ENCODE measurements at regions not wholly inside any gene's neighbourhood (a gene's known extent, or its start where the extent isn't known, plus 50 kb on each side); places are given as distances from the start of the nearest gene placed in this dataset.

DNA sequence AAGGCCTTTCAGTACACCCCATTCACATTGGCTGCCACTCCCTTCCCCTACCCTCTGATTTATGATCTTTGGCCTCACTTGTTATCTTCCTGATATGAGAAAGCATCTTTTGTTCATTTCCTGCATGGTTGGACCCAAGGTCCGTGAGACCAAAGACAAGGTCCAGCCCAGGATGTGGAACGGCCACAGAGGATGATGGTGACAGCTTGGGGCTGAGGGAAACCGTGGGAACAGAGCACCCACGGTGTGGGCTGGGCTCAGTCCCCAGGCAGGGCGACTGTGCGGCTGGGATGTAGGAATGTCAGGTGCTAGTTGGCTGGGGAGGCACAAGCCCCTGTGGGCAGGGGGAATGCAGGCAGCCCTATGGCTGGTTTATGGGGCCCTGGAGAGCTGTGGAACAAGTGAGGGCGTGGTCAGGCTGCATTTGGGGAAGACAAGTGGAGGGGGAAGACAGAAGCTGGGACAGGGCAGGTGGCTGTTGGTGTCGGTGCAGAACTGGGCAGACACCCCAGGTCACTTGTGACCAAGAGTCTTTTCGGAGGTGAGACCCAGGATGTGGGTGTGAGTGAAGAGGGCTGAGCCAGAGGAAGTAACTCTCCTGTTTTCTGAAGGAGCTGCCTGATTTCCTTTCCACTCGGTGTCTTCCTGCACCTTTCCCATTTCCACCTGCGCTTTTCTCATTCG lies 51.7 kb upstream of the IGFBP3 start:
- TF ChIP-seq, protein P1, sequence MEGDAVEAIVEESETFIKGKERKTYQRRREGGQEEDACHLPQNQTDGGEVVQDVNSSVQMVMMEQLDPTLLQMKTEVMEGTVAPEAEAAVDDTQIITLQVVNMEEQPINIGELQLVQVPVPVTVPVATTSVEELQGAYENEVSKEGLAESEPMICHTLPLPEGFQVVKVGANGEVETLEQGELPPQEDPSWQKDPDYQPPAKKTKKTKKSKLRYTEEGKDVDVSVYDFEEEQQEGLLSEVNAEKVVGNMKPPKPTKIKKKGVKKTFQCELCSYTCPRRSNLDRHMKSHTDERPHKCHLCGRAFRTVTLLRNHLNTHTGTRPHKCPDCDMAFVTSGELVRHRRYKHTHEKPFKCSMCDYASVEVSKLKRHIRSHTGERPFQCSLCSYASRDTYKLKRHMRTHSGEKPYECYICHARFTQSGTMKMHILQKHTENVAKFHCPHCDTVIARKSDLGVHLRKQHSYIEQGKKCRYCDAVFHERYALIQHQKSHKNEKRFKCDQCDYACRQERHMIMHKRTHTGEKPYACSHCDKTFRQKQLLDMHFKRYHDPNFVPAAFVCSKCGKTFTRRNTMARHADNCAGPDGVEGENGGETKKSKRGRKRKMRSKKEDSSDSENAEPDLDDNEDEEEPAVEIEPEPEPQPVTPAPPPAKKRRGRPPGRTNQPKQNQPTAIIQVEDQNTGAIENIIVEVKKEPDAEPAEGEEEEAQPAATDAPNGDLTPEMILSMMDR (IDR thresholded peaks at IDR 0.05; ENCODE audit: low read depth, low read length, missing input control), result no peak
- TF ChIP-seq, protein P2, sequence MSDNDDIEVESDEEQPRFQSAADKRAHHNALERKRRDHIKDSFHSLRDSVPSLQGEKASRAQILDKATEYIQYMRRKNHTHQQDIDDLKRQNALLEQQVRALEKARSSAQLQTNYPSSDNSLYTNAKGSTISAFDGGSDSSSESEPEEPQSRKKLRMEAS (IDR thresholded peaks at IDR 0.05), result no peak
- TF ChIP-seq, protein P3, sequence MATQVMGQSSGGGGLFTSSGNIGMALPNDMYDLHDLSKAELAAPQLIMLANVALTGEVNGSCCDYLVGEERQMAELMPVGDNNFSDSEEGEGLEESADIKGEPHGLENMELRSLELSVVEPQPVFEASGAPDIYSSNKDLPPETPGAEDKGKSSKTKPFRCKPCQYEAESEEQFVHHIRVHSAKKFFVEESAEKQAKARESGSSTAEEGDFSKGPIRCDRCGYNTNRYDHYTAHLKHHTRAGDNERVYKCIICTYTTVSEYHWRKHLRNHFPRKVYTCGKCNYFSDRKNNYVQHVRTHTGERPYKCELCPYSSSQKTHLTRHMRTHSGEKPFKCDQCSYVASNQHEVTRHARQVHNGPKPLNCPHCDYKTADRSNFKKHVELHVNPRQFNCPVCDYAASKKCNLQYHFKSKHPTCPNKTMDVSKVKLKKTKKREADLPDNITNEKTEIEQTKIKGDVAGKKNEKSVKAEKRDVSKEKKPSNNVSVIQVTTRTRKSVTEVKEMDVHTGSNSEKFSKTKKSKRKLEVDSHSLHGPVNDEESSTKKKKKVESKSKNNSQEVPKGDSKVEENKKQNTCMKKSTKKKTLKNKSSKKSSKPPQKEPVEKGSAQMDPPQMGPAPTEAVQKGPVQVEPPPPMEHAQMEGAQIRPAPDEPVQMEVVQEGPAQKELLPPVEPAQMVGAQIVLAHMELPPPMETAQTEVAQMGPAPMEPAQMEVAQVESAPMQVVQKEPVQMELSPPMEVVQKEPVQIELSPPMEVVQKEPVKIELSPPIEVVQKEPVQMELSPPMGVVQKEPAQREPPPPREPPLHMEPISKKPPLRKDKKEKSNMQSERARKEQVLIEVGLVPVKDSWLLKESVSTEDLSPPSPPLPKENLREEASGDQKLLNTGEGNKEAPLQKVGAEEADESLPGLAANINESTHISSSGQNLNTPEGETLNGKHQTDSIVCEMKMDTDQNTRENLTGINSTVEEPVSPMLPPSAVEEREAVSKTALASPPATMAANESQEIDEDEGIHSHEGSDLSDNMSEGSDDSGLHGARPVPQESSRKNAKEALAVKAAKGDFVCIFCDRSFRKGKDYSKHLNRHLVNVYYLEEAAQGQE (IDR thresholded peaks at IDR 0.05), result no peak
- TF ChIP-seq EGR1 (IDR thresholded peaks at IDR 0.05; ENCODE audit: low read depth in 2 of 2) (no peak), YY1 (IDR thresholded peaks at IDR 0.05) (no peak), TAF1 (conservative IDR thresholded peaks at IDR 0.05) (no peak), FOXA1 (IDR thresholded peaks at IDR 0.05) (no peak), RAD21 (IDR thresholded peaks at IDR 0.05) (no peak), HNF4G (IDR thresholded peaks at IDR 0.05) (no peak)
- TF ChIP-seq, protein P4, sequence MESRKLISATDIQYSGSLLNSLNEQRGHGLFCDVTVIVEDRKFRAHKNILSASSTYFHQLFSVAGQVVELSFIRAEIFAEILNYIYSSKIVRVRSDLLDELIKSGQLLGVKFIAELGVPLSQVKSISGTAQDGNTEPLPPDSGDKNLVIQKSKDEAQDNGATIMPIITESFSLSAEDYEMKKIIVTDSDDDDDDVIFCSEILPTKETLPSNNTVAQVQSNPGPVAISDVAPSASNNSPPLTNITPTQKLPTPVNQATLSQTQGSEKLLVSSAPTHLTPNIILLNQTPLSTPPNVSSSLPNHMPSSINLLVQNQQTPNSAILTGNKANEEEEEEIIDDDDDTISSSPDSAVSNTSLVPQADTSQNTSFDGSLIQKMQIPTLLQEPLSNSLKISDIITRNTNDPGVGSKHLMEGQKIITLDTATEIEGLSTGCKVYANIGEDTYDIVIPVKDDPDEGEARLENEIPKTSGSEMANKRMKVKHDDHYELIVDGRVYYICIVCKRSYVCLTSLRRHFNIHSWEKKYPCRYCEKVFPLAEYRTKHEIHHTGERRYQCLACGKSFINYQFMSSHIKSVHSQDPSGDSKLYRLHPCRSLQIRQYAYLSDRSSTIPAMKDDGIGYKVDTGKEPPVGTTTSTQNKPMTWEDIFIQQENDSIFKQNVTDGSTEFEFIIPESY (IDR thresholded peaks at IDR 0.05), result no peak

All from liver (tissue), 3 donors.